Mammary epithelial cell (primary cell): ENCODE measurements at regions not wholly inside any gene's neighbourhood (a gene's known extent, or its start where the extent isn't known, plus 50 kb on each side); places are given as distances from the start of the nearest gene placed in this dataset.

Experiments used
- EZH2 ChIP-seq: IDR thresholded peaks from 2 replicates; pipeline ENCODE4 v1.6.1; 2012; ENCODE audit warnings: low read length, inconsistent platforms, borderline replicate concordance
- TF ChIP-seq, protein P1 (sequence below), 2 donors: IDR thresholded peaks in 1 of 2; conservative IDR thresholded peaks in 1 of 2; 2 replicates each; pipeline ENCODE4 v1.5.1; 2011 to 2012; ENCODE audit warnings: inconsistent platforms in 2 of 2, low read length in 2 of 2, mild to moderate bottlenecking in 2 of 2, control low read depth in 1 of 2, low read depth in 1 of 2; ENCODE audit not compliant: insufficient read depth in 1 of 2; ENCODE audit errors: extremely low read depth in 1 of 2

- TF ChIP-seq, protein P1, sequence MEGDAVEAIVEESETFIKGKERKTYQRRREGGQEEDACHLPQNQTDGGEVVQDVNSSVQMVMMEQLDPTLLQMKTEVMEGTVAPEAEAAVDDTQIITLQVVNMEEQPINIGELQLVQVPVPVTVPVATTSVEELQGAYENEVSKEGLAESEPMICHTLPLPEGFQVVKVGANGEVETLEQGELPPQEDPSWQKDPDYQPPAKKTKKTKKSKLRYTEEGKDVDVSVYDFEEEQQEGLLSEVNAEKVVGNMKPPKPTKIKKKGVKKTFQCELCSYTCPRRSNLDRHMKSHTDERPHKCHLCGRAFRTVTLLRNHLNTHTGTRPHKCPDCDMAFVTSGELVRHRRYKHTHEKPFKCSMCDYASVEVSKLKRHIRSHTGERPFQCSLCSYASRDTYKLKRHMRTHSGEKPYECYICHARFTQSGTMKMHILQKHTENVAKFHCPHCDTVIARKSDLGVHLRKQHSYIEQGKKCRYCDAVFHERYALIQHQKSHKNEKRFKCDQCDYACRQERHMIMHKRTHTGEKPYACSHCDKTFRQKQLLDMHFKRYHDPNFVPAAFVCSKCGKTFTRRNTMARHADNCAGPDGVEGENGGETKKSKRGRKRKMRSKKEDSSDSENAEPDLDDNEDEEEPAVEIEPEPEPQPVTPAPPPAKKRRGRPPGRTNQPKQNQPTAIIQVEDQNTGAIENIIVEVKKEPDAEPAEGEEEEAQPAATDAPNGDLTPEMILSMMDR (conservative IDR thresholded peaks at IDR 0.05 in 1 of 2, IDR thresholded peaks at IDR 0.05 in 1 of 2; ENCODE audit: extremely low read depth in 1 of 2, insufficient read depth in 1 of 2, low read depth in 1 of 2, low read length in 2 of 2), result no peak
- no peak for TF ChIP-seq EZH2
Measured at GRCh38 chr22:34776817-34777216, 289.1 kb upstream of the ISX start.
